ENCODE measurements at regions not wholly inside any gene's neighbourhood (a gene's known extent, or its start where the extent isn't known, plus 50 kb on each side); places are given as distances from the start of the nearest gene placed in this dataset.

DNA sequence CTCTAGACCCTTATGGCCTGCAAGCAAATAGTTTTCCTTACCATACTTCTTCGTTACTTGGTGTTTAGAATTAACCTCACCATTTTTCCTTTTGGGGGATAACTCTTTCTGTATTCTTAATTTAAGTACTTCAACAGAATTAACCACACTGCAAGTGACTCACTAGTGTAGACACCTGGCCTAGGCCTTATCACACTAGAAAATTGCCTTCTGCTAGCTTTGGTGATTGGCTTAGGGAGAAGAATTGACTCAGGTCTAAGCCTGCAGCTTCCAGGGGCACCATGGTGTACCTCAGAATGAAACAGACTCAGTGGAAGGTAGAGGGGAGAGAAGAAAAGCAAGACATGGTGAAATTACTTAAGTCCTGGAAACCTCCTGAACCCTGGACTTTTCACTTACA is 112.8 kb upstream of the HMHB1 start (continued):
- TF ChIP-seq, protein P1, sequence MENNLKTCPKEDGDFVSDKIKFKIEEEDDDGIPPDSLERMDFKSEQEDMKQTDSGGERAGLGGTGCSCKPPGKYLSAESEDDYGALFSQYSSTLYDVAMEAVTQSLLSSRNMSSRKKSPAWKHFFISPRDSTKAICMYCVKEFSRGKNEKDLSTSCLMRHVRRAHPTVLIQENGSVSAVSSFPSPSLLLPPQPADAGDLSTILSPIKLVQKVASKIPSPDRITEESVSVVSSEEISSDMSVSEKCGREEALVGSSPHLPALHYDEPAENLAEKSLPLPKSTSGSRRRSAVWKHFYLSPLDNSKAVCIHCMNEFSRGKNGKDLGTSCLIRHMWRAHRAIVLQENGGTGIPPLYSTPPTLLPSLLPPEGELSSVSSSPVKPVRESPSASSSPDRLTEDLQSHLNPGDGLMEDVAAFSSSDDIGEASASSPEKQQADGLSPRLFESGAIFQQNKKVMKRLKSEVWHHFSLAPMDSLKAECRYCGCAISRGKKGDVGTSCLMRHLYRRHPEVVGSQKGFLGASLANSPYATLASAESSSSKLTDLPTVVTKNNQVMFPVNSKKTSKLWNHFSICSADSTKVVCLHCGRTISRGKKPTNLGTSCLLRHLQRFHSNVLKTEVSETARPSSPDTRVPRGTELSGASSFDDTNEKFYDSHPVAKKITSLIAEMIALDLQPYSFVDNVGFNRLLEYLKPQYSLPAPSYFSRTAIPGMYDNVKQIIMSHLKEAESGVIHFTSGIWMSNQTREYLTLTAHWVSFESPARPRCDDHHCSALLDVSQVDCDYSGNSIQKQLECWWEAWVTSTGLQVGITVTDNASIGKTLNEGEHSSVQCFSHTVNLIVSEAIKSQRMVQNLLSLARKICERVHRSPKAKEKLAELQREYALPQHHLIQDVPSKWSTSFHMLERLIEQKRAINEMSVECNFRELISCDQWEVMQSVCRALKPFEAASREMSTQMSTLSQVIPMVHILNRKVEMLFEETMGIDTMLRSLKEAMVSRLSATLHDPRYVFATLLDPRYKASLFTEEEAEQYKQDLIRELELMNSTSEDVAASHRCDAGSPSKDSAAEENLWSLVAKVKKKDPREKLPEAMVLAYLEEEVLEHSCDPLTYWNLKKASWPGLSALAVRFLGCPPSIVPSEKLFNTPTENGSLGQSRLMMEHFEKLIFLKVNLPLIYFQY (CRISPR knock-in tag; IDR thresholded peaks at IDR 0.05; ENCODE audit: borderline replicate concordance) = no peak
- no peak for TF ChIP-seq KLF15 (CRISPR knock-in tag; IDR thresholded peaks at IDR 0.05; ENCODE audit: borderline replicate concordance)
- TF ChIP-seq, protein P2, sequence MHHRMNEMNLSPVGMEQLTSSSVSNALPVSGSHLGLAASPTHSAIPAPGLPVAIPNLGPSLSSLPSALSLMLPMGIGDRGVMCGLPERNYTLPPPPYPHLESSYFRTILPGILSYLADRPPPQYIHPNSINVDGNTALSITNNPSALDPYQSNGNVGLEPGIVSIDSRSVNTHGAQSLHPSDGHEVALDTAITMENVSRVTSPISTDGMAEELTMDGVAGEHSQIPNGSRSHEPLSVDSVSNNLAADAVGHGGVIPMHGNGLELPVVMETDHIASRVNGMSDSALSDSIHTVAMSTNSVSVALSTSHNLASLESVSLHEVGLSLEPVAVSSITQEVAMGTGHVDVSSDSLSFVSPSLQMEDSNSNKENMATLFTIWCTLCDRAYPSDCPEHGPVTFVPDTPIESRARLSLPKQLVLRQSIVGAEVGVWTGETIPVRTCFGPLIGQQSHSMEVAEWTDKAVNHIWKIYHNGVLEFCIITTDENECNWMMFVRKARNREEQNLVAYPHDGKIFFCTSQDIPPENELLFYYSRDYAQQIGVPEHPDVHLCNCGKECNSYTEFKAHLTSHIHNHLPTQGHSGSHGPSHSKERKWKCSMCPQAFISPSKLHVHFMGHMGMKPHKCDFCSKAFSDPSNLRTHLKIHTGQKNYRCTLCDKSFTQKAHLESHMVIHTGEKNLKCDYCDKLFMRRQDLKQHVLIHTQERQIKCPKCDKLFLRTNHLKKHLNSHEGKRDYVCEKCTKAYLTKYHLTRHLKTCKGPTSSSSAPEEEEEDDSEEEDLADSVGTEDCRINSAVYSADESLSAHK (CRISPR knock-in tag; IDR thresholded peaks at IDR 0.05; ENCODE audit: borderline replicate concordance) = no peak
- no peak for TF ChIP-seq ZNF552 (CRISPR knock-in tag; IDR thresholded peaks at IDR 0.05; ENCODE audit: borderline replicate concordance)
- no peak for TF ChIP-seq ZFP36L1 (CRISPR knock-in tag; IDR thresholded peaks at IDR 0.05)
- no peak for TF ChIP-seq POGZ (CRISPR knock-in tag; IDR thresholded peaks at IDR 0.05)

DNA sequence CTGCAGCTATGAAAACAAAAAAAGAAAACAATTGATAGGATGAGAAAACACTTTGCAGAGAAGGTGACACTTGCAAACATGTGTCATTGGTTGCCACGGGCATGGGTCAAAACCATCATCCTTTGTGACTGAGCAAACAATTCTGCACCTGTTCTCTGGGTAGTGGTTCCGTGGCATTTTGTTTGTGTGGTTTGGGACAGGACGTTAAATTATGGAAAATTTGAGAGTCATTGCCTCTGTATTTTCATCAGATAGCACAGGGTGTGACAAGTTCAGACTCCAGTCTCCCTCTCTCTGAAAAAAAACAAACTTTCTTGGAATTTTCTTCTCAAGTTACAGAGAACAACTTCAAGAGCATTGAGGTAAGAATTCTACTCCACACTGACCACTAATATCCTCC is 113.4 kb upstream of the HMHB1 start:
- H3K27me3 ChIP-seq (ENCODE audit: control insufficient read depth in 1 of 2, insufficient read depth in 2 of 2, low read length in 2 of 2) = peaks cover 0 to 1% of the 10 kb centered on the region in 2 experiments; a peak in 2 of 5 replicates
- H3K79me2 ChIP-seq (ENCODE audit: insufficient read depth, low read length) = no peaks in the 10 kb centered on the region
- no peaks in the 10 kb centered on the region for H3K36me3 ChIP-seq (replicated peaks in 1 of 2; ENCODE audit: control insufficient read depth in 1 of 2, insufficient read depth in 2 of 2, low read length in 2 of 2)
- H3K27ac ChIP-seq (ENCODE audit: extremely low read length, insufficient read depth, low read length) = no peak overlapping the region
- FAIRE-seq = no peak
- H4K20me1 ChIP-seq (ENCODE audit: insufficient read depth, low read length) = no peaks in the 10 kb centered on the region
- ATAC-seq = no peak
- no peak overlapping the region for H2AFZ ChIP-seq (ENCODE audit: low read length)
- WGBS (ENCODE audit: low lambda C conversion rate) = 0% methylated on average over 3 of the region's 3 CpGs
- POLR2A ChIA-PET = no interaction called here
- H3K9ac ChIP-seq (ENCODE audit: insufficient read depth, low read depth, low read length) = no peak overlapping the region
- H3K4me1 ChIP-seq (ENCODE audit: insufficient read depth, low read length) = peaks cover 23% of the 10 kb centered on the region
- BruUV-seq (replicated peaks) = no TSS peak
- H3K4me2 ChIP-seq (ENCODE audit: low read depth, low read length) = no peak overlapping the region
- no peak overlapping the region for H3K4me3 ChIP-seq (replicated peaks in 1 of 3; ENCODE audit: insufficient read depth in 1 of 3, low read depth in 2 of 3, low read length in 3 of 3)
- CTCF ChIA-PET (ENCODE audit: low intra/inter-chr PET ratio, low total read pairs) = no interaction called here
- intact Hi-C loops (cut with micrococcal nuclease; ENCODE audit: unreplicated experiment) = no loop called here
- TF ChIP-seq RFX5 (IDR thresholded peaks at IDR 0.05; ENCODE audit: low read depth, low read length) (peak; percentile 69; the same call in 1 of the 2 replicates), ZNF34 (CRISPR knock-in tag; IDR thresholded peaks at IDR 0.05; ENCODE audit: borderline replicate concordance) (no peak), ZNF598 (CRISPR knock-in tag; IDR thresholded peaks at IDR 0.05; ENCODE audit: borderline replicate concordance) (no peak), ZNF564 (CRISPR knock-in tag; IDR thresholded peaks at IDR 0.05) (no peak), SRY (CRISPR knock-in tag; IDR thresholded peaks at IDR 0.05) (no peak), PHF8 (CRISPR knock-in tag; IDR thresholded peaks at IDR 0.05) (no peak), SKI (IDR thresholded peaks at IDR 0.05; ENCODE audit: partially characterized antibody) (no peak)
- no peaks in the 10 kb centered on the region for H3K9me3 ChIP-seq (ENCODE audit: low read length)
- DNase-seq (ENCODE audit: low spot score) = no peak
- in situ Hi-C loops (cut with HindIII; ENCODE audit: extremely low pct_ligation_motif_present, low pct_unique_long_range_greater_than_20kb) = no loop called here

Measured in HepG2 (cell line).